ENCODE measurements at regions not wholly inside any gene's neighbourhood (a gene's known extent, or its start where the extent isn't known, plus 50 kb on each side); places are given as distances from the start of the nearest gene placed in this dataset.

GRCh38 chr4:183580370-183580769 is 75.5 kb downstream of the ING2 start:
- no peak overlapping the region for H3K9ac ChIP-seq (ENCODE audit: extremely low read depth, insufficient read length, low read length)
- H3K4me1 ChIP-seq (ENCODE audit: insufficient read depth, low read length) = no peaks in the 10 kb centered on the region
- no peak overlapping the region for H2BK120ac ChIP-seq (ENCODE audit: low read depth, low read length, poor library complexity, severe bottlenecking)
- Mint-ChIP-seq H3K4me1 (no peaks in the 10 kb centered on the region; a peak in 1 of 4 replicates), H3K36me3 (ENCODE audit: insufficient read depth in 1 of 3, low read depth in 3 of 3) (no peaks in the 10 kb centered on the region; a peak in 1 of 7 replicates), H3K9me3 (peaks cover 0 to 7% of the 10 kb centered on the region in 2 experiments; a peak in 4 of 5 replicates), H3K27me3 (ENCODE audit: low read depth) (no peaks in the 10 kb centered on the region), H3K4me3 (no peak overlapping the region), H3K27ac (no peak overlapping the region)
- DNase-seq = no peak
- no peak overlapping the region for H3K23ac ChIP-seq (ENCODE audit: insufficient read length, low read depth, low read length)
- no peak overlapping the region for H3K27ac ChIP-seq (ENCODE audit: insufficient read length, low read depth, low read length)
- H2BK20ac ChIP-seq (ENCODE audit: low read depth, low read length, poor library complexity, severe bottlenecking) = no peak overlapping the region
- no peaks in the 10 kb centered on the region for H3K79me1 ChIP-seq (ENCODE audit: insufficient read depth, low read depth, low read length, poor library complexity, severe bottlenecking)
- H4K91ac ChIP-seq (ENCODE audit: insufficient read length, low read depth, low read length) = no peak overlapping the region
- TF ChIP-seq CTCF (conservative IDR thresholded peaks at IDR 0.05) = no peak
- no peak overlapping the region for H3K4me2 ChIP-seq (ENCODE audit: insufficient read depth, insufficient read length, low read length)
- H2BK5ac ChIP-seq (ENCODE audit: insufficient read length, low read length) = no peak overlapping the region
- H3K23me2 ChIP-seq (ENCODE audit: insufficient read length, low read depth, low read length, poor library complexity, severe bottlenecking) = no peaks in the 10 kb centered on the region
- no peak overlapping the region for H3K18ac ChIP-seq (ENCODE audit: insufficient read length, low read depth, low read length)
- H4K20me1 ChIP-seq (ENCODE audit: control insufficient read depth, insufficient read depth, insufficient read length) = no peaks in the 10 kb centered on the region
- WGBS (ENCODE audit: extremely low coverage, insufficient read length, low lambda C conversion rate) = no CpG with 5 or more reads among the region's 3 CpGs
- H4K5ac ChIP-seq (ENCODE audit: insufficient read length, low read depth, low read length) = no peak overlapping the region
- no peak overlapping the region for H3T11ph ChIP-seq (ENCODE audit: low read length)
- no peak overlapping the region for H2AFZ ChIP-seq (ENCODE audit: low read length)
- H2BK15ac ChIP-seq (ENCODE audit: low read depth, low read length) = no peak overlapping the region
- H3K27me3 ChIP-seq (ENCODE audit: insufficient read depth, low read length) = no peaks in the 10 kb centered on the region
- no peak overlapping the region for H3K4ac ChIP-seq (ENCODE audit: low read depth, low read length)
- no peak overlapping the region for H2BK12ac ChIP-seq (ENCODE audit: insufficient read length, low read depth, low read length)
- no peaks in the 10 kb centered on the region for H3K9me3 ChIP-seq (ENCODE audit: control insufficient read depth, low read depth, low read length)
- no peak overlapping the region for H4K8ac ChIP-seq (replicated peaks; ENCODE audit: insufficient read length, low read depth, low read length)
- H3K14ac ChIP-seq (ENCODE audit: insufficient read depth, low read length) = no peak overlapping the region
- H3K79me2 ChIP-seq (ENCODE audit: insufficient read depth, low read length) = no peaks in the 10 kb centered on the region
- no peak overlapping the region for H3K56ac ChIP-seq (ENCODE audit: insufficient read length, low read depth, low read length)
- no peak overlapping the region for H2AK5ac ChIP-seq (ENCODE audit: insufficient read length, low read length)
